WTC11 (cell line): ENCODE measurements at regions not wholly inside any gene's neighbourhood (a gene's known extent, or its start where the extent isn't known, plus 50 kb on each side); places are given as distances from the start of the nearest gene placed in this dataset.

Source experiments
- ATAC-seq: fragments of 200-7000 bp; cut with Tn5 transposase; 2 replicates; pipeline ENCODE4 v1.10.0; 2021; ENCODE audit warnings: mild to moderate bottlenecking, moderate library complexity
- CTCF ChIA-PET: fragments of 300-600 bp; sonication (Branson Sonifier 250); formaldehyde crosslinking; loops from one replicate; lab custom pipeline; 2021; ENCODE audit warnings: antibody characterized with exemption; lab: Charles Lee
- POLR2A ChIA-PET: fragments of 350-600 bp; sonication (Branson Sonifier 250); formaldehyde crosslinking; loops from one replicate; lab custom pipeline; 2021; ENCODE audit warnings: antibody characterized with exemption; lab: Charles Lee
- DNase-seq: peaks from one replicate; pipeline ENCODE4 v3.0.0; 2021; ENCODE audit warnings: low spot score
- H3K27ac Mint-ChIP-seq: 2 replicates; pipeline ENCODE4 v1.8.0; 2021; ENCODE audit warnings: mixed read lengths
- H3K27me3 Mint-ChIP-seq: 2 replicates; pipeline ENCODE4 v1.8.0; 2021; ENCODE audit warnings: low read depth, mild to moderate bottlenecking, moderate library complexity, mixed read lengths
- H3K36me3 Mint-ChIP-seq: 2 replicates; pipeline ENCODE4 v1.8.0; 2021; ENCODE audit warnings: mixed read lengths
- H3K4me1 Mint-ChIP-seq: 2 replicates; pipeline ENCODE4 v1.8.0; 2022; ENCODE audit warnings: mixed read lengths
- H3K4me3 Mint-ChIP-seq: 2 replicates; pipeline ENCODE4 v1.8.0; 2021; ENCODE audit warnings: mild to moderate bottlenecking, moderate library complexity, mixed read lengths
- H3K9me3 Mint-ChIP-seq: 2 replicates; pipeline ENCODE4 v1.8.0; 2021; ENCODE audit warnings: mixed read lengths
- CBFB ChIP-seq: sonication (generic); formaldehyde crosslinking; IDR thresholded peaks from 2 replicates; pipeline ENCODE4 v1.8.1; 2022; ENCODE audit warnings: mild to moderate bottlenecking, low read depth, missing genetic modification reagents
- CREM ChIP-seq: sonication (generic); formaldehyde crosslinking; IDR thresholded peaks from 2 replicates; pipeline ENCODE4 v1.8.1; 2022; ENCODE audit warnings: mild to moderate bottlenecking, missing genetic modification reagents, moderate library complexity
- CTCF ChIP-seq: fragments of 200-600 bp; IDR thresholded peaks from 2 replicates; pipeline ENCODE4 v1.8.0; 2022; ENCODE audit warnings: antibody characterized with exemption
- E2F5 ChIP-seq: sonication (generic); formaldehyde crosslinking; IDR thresholded peaks from 2 replicates; pipeline ENCODE4 v1.8.1; 2022; ENCODE audit warnings: mild to moderate bottlenecking, moderate library complexity, missing genetic modification reagents
- ETV6 ChIP-seq: sonication (generic); formaldehyde crosslinking; IDR thresholded peaks from 2 replicates; pipeline ENCODE4 v1.8.1; 2022; ENCODE audit warnings: mild to moderate bottlenecking, missing genetic modification reagents
- GRHL2 ChIP-seq: fragments of 250-450 bp; sonication (Bioruptor Pico); IDR thresholded peaks from 2 replicates; pipeline ENCODE4 v1.8.0; 2022; ENCODE audit warnings: mild to moderate bottlenecking, moderate library complexity; ENCODE audit not compliant: insufficient replicate concordance, severe bottlenecking
- GTF2I ChIP-seq: fragments of 250-450 bp; sonication (Bioruptor Pico); conservative IDR thresholded peaks from 2 replicates; pipeline ENCODE4 v1.4.0; 2021; ENCODE audit warnings: mild to moderate bottlenecking
- HMGA2 ChIP-seq: fragments of 250-450 bp; sonication (Bioruptor Pico); IDR thresholded peaks from 2 replicates; pipeline ENCODE4 v1.4.0; 2021; ENCODE audit warnings: mild to moderate bottlenecking, moderate library complexity
- JUN ChIP-seq: sonication (generic); formaldehyde crosslinking; IDR thresholded peaks from 2 replicates; pipeline ENCODE4 v1.8.0; 2023; ENCODE audit warnings: mild to moderate bottlenecking, missing genetic modification reagents
- MXD4 ChIP-seq: fragments of 250-450 bp; sonication (Bioruptor Pico); IDR thresholded peaks from 2 replicates; pipeline ENCODE4 v1.8.0; 2021; ENCODE audit warnings: mild to moderate bottlenecking, moderate library complexity, borderline replicate concordance
- NFE2L1 ChIP-seq: sonication (generic); formaldehyde crosslinking; IDR thresholded peaks from 2 replicates; pipeline ENCODE4 v1.8.1; 2023; ENCODE audit warnings: missing genetic modification reagents
- NR2C2 ChIP-seq: sonication (generic); formaldehyde crosslinking; IDR thresholded peaks from 2 replicates; pipeline ENCODE4 v1.8.0; 2022; ENCODE audit warnings: mild to moderate bottlenecking, missing genetic modification reagents
- SMAD3 ChIP-seq: sonication (generic); formaldehyde crosslinking; IDR thresholded peaks from 2 replicates; pipeline ENCODE4 v1.8.0; 2022; ENCODE audit warnings: missing genetic modification reagents, mild to moderate bottlenecking, borderline replicate concordance
- SMAD4 ChIP-seq: sonication (generic); formaldehyde crosslinking; IDR thresholded peaks from 2 replicates; pipeline ENCODE4 v1.8.0; 2022; ENCODE audit warnings: mild to moderate bottlenecking, missing genetic modification reagents
- SP1 ChIP-seq: sonication (generic); formaldehyde crosslinking; conservative IDR thresholded peaks from 2 replicates; pipeline ENCODE4 v1.8.1; 2022; ENCODE audit warnings: missing genetic modification reagents
- TCF7 ChIP-seq: sonication (generic); formaldehyde crosslinking; IDR thresholded peaks from 2 replicates; pipeline ENCODE4 v1.8.0; 2022; ENCODE audit warnings: mild to moderate bottlenecking, low read depth, missing genetic modification reagents, moderate library complexity
- TP53 ChIP-seq: sonication (generic); formaldehyde crosslinking; IDR thresholded peaks from 2 replicates; pipeline ENCODE4 v1.8.1; 2023; ENCODE audit warnings: mild to moderate bottlenecking, missing genetic modification reagents
- USF1 ChIP-seq: sonication (generic); formaldehyde crosslinking; IDR thresholded peaks from 2 replicates; pipeline ENCODE4 v1.8.0; 2022; ENCODE audit warnings: mild to moderate bottlenecking, missing genetic modification reagents
- ZNF232 ChIP-seq: sonication (generic); formaldehyde crosslinking; IDR thresholded peaks from 2 replicates; pipeline ENCODE4 v1.8.0; 2022; ENCODE audit warnings: mild to moderate bottlenecking, missing genetic modification reagents
- ZNF263 ChIP-seq: sonication (generic); formaldehyde crosslinking; IDR thresholded peaks from 2 replicates; pipeline ENCODE4 v1.8.1; 2022; ENCODE audit warnings: low read depth, mild to moderate bottlenecking, moderate library complexity, missing genetic modification reagents
- ZNF416 ChIP-seq: fragments of 250-450 bp; sonication (Bioruptor Pico); IDR thresholded peaks from 2 replicates; pipeline ENCODE4 v1.9.0; 2021; ENCODE audit warnings: mild to moderate bottlenecking, inconsistent platforms
- TF ChIP-seq, protein P1 (sequence below): sonication (generic); formaldehyde crosslinking; conservative IDR thresholded peaks from 2 replicates; pipeline ENCODE4 v1.8.1; 2022; ENCODE audit warnings: mild to moderate bottlenecking, missing genetic modification reagents
- TF ChIP-seq, protein P2 (sequence below): fragments of 250-450 bp; sonication (Bioruptor Pico); IDR thresholded peaks from 2 replicates; pipeline ENCODE4 v1.9.0; 2021; ENCODE audit warnings: mild to moderate bottlenecking, borderline replicate concordance
- TF ChIP-seq, protein P3 (sequence below): sonication (generic); formaldehyde crosslinking; IDR thresholded peaks from 2 replicates; pipeline ENCODE4 v1.8.1; 2023; ENCODE audit warnings: mild to moderate bottlenecking, missing genetic modification reagents, moderate library complexity

DNA sequence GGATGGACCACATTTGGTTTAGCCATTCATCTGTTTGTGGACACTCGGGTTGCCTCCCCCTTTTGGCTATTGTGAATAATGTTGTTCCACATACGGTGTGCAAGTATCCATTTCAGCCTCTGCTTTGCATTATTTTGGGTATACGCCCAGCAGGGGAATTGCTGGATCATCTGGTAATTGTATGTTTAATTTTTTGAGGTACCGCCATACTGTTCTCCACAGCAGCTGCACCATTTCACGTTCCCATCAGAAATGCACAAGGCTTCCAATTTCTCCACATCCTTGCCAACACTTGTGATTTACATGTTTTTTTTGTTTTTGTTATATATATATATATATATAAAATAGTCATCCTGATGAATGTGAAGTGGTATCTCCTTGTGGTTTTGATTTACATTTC, 54.6 kb upstream of the TWIST2 start:
- no peaks in the 10 kb centered on the region for H3K4me1 Mint-ChIP-seq
- POLR2A ChIA-PET: no interaction called here
- H3K27me3 Mint-ChIP-seq: no peaks in the 10 kb centered on the region; the same call in 1 of the 2 replicates
- no peak for TF ChIP-seq NR2C2 (CRISPR knock-in tag)
- no peak for TF ChIP-seq GRHL2 (CRISPR knock-in tag)
- no peak for TF ChIP-seq CTCF
- no peak for TF ChIP-seq HMGA2
- no peak for TF ChIP-seq SP1 (CRISPR knock-in tag)
- no peak for TF ChIP-seq ZNF232
- TF ChIP-seq USF1 (CRISPR knock-in tag): no peak
- TF ChIP-seq, protein P1, sequence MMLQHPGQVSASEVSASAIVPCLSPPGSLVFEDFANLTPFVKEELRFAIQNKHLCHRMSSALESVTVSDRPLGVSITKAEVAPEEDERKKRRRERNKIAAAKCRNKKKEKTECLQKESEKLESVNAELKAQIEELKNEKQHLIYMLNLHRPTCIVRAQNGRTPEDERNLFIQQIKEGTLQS (CRISPR knock-in tag): no peak
- TF ChIP-seq, protein P2, sequence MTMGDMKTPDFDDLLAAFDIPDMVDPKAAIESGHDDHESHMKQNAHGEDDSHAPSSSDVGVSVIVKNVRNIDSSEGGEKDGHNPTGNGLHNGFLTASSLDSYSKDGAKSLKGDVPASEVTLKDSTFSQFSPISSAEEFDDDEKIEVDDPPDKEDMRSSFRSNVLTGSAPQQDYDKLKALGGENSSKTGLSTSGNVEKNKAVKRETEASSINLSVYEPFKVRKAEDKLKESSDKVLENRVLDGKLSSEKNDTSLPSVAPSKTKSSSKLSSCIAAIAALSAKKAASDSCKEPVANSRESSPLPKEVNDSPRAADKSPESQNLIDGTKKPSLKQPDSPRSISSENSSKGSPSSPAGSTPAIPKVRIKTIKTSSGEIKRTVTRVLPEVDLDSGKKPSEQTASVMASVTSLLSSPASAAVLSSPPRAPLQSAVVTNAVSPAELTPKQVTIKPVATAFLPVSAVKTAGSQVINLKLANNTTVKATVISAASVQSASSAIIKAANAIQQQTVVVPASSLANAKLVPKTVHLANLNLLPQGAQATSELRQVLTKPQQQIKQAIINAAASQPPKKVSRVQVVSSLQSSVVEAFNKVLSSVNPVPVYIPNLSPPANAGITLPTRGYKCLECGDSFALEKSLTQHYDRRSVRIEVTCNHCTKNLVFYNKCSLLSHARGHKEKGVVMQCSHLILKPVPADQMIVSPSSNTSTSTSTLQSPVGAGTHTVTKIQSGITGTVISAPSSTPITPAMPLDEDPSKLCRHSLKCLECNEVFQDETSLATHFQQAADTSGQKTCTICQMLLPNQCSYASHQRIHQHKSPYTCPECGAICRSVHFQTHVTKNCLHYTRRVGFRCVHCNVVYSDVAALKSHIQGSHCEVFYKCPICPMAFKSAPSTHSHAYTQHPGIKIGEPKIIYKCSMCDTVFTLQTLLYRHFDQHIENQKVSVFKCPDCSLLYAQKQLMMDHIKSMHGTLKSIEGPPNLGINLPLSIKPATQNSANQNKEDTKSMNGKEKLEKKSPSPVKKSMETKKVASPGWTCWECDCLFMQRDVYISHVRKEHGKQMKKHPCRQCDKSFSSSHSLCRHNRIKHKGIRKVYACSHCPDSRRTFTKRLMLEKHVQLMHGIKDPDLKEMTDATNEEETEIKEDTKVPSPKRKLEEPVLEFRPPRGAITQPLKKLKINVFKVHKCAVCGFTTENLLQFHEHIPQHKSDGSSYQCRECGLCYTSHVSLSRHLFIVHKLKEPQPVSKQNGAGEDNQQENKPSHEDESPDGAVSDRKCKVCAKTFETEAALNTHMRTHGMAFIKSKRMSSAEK (CRISPR knock-in tag): no peak
- peaks cover 9% of the 10 kb centered on the region for H3K9me3 Mint-ChIP-seq
- H3K36me3 Mint-ChIP-seq: peaks cover 2% of the 10 kb centered on the region; the same call in 1 of the 2 replicates
- H3K4me3 Mint-ChIP-seq: no peak overlapping the region
- DNase-seq (no peak), ATAC-seq (no peak)
- no peak overlapping the region for H3K27ac Mint-ChIP-seq
- CTCF ChIA-PET: no interaction called here

DNA sequence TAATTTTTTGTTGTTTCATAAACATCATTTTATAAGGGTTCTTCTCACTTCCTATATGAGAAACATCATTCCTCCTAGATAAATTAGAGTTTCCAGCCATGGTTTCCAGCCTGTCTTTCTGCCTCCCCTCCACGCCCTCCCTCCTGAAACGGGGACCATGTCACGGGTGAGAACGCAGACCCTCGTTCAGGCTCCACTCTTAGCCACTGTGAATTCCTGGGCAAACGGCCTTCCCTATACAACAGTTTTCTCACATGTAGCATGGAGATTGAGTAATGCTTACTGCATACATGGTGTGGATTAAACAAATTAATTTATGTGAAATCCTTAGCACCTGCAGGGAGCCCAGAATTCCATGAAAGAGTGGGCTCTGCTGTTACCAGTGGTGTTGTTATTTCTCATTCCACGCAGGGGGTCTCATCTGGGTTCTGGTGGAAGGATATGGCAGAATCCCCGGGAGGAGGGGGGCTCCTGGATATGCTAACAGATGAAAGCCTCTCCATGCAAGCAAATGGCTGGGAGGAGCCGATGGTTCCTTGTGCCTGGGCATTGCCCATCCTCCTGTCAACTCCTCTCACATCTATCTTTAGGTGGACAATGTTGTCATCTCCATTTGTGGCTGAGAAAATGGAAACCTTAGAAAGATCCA, 54.0 kb upstream of the TWIST2 start:
- no peaks in the 10 kb centered on the region for H3K4me1 Mint-ChIP-seq
- H3K4me3 Mint-ChIP-seq: no peak overlapping the region
- H3K27ac Mint-ChIP-seq: no peak overlapping the region
- H3K9me3 Mint-ChIP-seq: peaks cover 9% of the 10 kb centered on the region
- H3K27me3 Mint-ChIP-seq: no peaks in the 10 kb centered on the region; the same call in 1 of the 2 replicates
- ATAC-seq (no peak), DNase-seq (no peak)
- CTCF ChIA-PET: no interaction called here
- POLR2A ChIA-PET: no interaction called here
- H3K36me3 Mint-ChIP-seq: peaks cover 2% of the 10 kb centered on the region; the same call in 1 of the 2 replicates
- TF ChIP-seq CREM (CRISPR knock-in tag) (no peak), TCF7 (no peak), E2F5 (CRISPR knock-in tag) (no peak), JUN (CRISPR knock-in tag) (no peak), TP53 (CRISPR knock-in tag) (no peak), SMAD4 (CRISPR knock-in tag) (no peak), ZNF263 (no peak), MXD4 (CRISPR knock-in tag) (no peak), SMAD3 (CRISPR knock-in tag) (no peak), GTF2I (no peak), USF1 (CRISPR knock-in tag) (no peak), NFE2L1 (no peak), CBFB (CRISPR knock-in tag) (no peak), CTCF (no peak), ETV6 (CRISPR knock-in tag) (no peak), ZNF416 (CRISPR knock-in tag) (no peak), NR2C2 (CRISPR knock-in tag) (no peak)
- TF ChIP-seq, protein P3, sequence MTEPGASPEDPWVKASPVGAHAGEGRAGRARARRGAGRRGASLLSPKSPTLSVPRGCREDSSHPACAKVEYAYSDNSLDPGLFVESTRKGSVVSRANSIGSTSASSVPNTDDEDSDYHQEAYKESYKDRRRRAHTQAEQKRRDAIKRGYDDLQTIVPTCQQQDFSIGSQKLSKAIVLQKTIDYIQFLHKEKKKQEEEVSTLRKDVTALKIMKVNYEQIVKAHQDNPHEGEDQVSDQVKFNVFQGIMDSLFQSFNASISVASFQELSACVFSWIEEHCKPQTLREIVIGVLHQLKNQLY: no peak
